Ishikawa (cell line): ENCODE measurements at regions not wholly inside any gene's neighbourhood (a gene's known extent, or its start where the extent isn't known, plus 50 kb on each side); places are given as distances from the start of the nearest gene placed in this dataset.

ENCODE experiments used
- CEBPB ChIP-seq: IDR thresholded peaks from 2 replicates; pipeline ENCODE4 v1.6.1; 2012
- CREB1 ChIP-seq: IDR thresholded peaks from 2 replicates; pipeline ENCODE4 v1.6.1; 2012; ENCODE audit warnings: low read depth
- EP300 ChIP-seq: IDR thresholded peaks from 2 replicates; pipeline ENCODE4 v1.6.1; 2012; ENCODE audit warnings: borderline replicate concordance
- REST ChIP-seq: IDR thresholded peaks from 2 replicates; pipeline ENCODE4 v1.6.1; 2012; ENCODE audit warnings: low read depth, mild to moderate bottlenecking
- TF ChIP-seq, protein P1 (sequence below): IDR thresholded peaks from 2 replicates; pipeline ENCODE4 v1.6.1; 2012

DNA sequence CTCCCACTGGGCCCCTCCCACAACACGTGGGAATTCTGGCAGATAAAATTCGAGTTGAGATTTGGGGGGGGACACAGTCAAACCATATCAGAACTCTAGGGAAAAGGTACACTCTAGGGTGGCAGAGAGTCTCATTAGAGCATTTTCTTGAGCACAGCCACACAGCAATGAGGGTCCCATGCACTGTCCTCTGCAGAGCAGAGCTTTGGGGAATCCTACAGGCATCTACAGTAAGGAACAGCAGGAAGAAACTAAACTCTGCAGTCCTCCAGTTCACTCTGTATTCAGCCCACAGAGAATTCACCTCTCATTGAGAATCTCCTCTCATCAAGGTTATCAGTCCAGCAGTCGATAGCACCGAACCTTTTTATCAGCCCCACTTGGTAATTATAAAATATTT, 438.6 kb upstream of the NOX3 start:
- TF ChIP-seq, protein P1, sequence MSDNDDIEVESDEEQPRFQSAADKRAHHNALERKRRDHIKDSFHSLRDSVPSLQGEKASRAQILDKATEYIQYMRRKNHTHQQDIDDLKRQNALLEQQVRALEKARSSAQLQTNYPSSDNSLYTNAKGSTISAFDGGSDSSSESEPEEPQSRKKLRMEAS: no peak
- no peak for TF ChIP-seq CREB1
- no peak for TF ChIP-seq EP300
- no peak for TF ChIP-seq CEBPB
- no peak for TF ChIP-seq REST
